Prostate gland (tissue), 2 donors: ENCODE measurements at regions not wholly inside any gene's neighbourhood (a gene's known extent, or its start where the extent isn't known, plus 50 kb on each side); places are given as distances from the start of the nearest gene placed in this dataset.

Experiments used
- CTCF ChIP-seq, 4 experiments: fragments of 200-600 bp in 2 of 4; fragments of 450-650 bp in 2 of 4; sonication (generic) in 2 of 4; IDR thresholded peaks; 1 replicate in 3 of 4; 2 replicates in 1 of 4; pipeline ENCODE4 v1.5.1; 2016 to 2019; ENCODE audit warnings: antibody characterized with exemption in 4 of 4, mild to moderate bottlenecking in 2 of 4, moderate library complexity in 2 of 4
- POLR2A ChIP-seq: fragments of 450-650 bp; IDR thresholded peaks from one replicate; pipeline ENCODE4 v1.6.1; 2016; ENCODE audit warnings: antibody characterized with exemption, mild to moderate bottlenecking

GRCh38 chr9:78630966-78631365, 334.0 kb downstream of the PSAT1 start:
- no peak for TF ChIP-seq CTCF (IDR thresholded peaks at IDR 0.05)
- TF ChIP-seq POLR2A = no peak
